ENCODE measurements at regions not wholly inside any gene's neighbourhood (a gene's known extent, or its start where the extent isn't known, plus 50 kb on each side); places are given as distances from the start of the nearest gene placed in this dataset.

DNA sequence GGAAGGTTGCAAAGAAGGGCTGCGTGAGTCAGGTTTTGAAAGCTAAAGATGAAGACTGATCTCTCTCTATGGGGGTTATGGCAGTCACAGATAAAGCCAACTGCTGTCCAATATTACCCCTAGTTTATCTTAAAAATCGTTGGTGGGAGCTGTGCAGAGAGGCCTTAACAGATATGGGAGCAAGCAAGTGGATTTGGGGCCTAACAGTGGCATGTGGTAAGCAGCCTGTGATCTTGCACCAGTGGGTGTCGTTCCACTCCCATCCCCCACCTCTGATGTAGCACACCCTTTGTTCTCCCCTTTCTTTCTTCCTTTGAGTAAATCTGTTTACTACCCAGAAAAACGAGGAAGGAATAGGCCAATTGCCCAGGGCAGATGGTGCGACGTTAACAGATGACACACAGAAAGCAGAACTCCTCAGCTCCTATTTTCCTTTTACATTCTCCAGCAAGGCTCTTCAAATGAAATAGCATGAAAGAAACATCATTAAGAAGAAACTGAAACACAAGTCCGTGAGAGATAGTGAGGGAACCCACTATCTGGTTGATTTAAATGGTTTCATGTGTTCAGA, 274.1 kb upstream of the CITED2 start:
- TF ChIP-seq CTCF (IDR thresholded peaks at IDR 0.05) (no peak), POLR2A (IDR thresholded peaks at IDR 0.05) (no peak), POLR2AphosphoS5 (IDR thresholded peaks at IDR 0.05) (no peak)
